CD4-positive, alpha-beta T cell treated with Interleukin-4 for 1 hour (primary cell): ENCODE measurements at regions not wholly inside any gene's neighbourhood (a gene's known extent, or its start where the extent isn't known, plus 50 kb on each side); places are given as distances from the start of the nearest gene placed in this dataset.
A peak's percentile ranks its signal among the peaks of the same experiment; 100 is the strongest.

ENCODE experiments used
- DNase-seq, 2 donors: peaks; one replicate each; pipeline ENCODE4 v3.0.0-alpha.2; 2020 to 2022

DNA sequence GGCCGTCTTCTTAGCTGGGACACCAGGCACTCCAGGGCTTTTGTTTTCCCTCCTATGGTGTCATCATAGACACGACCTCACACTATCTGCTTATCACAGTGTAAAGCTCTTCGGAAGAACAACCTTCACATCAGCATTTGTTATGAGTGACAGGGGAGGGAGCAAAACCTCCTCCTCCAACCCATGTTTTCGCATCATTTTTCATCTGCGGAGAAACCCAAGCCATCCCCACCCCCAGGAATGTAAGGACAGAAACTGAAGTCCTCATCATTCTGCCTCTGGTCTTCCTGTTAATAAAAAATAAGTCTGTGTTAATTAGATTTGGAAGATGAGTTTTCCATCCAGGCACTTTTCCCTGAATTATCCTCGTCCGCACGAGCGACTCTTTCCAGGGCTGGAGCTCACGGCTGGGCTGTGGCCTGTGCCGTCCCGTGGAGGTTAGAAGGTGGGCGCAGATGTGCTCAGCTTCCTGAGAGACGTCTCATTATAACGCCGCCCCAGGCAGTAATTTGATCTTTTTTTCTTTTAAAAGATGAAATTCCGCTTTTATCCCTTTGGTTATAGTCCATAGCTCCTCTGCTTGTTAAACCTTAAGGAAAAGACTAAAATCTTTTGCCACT is 101.6 kb upstream of the TMEM18 start:
- no peak for DNase-seq

DNA sequence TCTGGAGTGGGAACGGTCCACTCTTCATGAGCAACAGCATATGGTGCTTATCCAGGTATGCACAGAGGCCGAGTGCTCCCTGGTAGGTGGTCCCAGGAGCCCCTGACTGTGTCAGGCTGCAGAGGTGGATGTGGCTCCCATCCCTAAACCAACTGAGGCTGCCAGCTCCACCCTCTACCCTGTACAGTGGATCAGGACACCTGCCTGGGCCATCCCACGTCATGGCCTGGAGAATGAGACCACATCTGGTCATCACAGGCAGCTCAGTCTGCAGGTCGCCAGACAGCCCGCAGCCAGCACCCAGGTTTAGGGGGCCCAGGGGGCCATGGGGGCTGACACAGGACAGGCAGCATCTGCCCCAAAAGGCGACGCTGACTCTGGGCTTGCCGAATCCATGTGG is 100.3 kb upstream of the TMEM18 start:
- no peak for DNase-seq

DNA sequence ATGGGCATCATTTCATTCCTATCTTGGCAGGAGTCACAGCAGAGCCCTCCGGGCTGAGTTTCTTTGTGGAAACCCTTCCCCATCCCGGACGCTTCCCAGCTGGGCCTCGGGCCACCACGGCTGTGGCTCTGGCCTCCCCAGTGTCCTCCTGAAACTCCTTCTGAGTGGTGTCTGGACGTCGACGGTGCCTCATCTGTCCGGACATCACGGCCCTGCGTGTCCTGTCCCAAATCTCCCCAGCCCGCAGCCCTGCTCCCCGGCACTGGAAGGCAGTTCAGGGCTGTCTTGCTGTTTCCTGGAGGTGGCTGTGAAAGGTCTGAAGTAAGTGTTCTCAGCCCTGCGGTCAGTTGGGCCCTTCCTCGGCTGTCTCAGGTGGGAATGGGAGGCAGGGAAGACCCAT is 99.8 kb upstream of the TMEM18 start:
- no peak for DNase-seq

DNA sequence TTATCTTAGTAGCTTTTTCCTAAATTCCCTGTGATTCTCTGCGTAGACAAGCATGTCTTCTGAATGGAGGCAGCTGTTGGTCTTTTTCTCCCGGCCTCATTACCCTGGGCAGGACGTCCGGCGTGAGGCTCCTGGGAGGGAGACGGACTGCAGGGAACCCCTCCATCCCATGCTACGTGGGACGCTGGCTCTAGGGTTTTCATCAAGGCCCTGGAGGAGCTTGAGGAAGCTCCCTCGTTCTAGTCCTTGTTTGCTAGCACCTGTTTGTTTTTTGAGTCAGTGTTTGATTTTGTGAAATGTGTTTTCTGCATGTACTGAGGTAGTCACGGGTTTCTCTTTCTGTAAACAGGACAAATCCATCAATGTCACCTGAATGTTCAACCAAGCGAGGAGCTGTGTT is 99.3 kb upstream of the TMEM18 start:
- DNase-seq: no peak

DNA sequence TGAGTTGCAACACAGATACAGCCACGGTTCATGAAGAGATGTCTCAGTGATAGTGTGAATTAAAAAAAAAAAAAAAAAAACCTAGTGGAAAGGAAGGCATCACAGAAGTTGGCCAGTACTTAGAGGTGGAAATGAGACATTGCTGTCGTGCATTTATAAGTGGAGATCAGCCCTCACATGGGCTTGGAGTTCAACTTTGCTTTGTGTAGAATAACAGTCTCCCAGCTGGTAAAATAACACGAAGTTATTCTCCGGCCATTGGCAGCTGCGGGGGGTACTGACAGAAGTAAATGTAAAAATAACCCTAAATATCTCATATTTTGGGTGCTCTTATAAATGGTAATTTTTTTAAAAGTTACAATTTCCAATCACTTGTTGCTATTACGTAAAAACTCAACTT is 98.8 kb upstream of the TMEM18 start:
- no peak for DNase-seq

DNA sequence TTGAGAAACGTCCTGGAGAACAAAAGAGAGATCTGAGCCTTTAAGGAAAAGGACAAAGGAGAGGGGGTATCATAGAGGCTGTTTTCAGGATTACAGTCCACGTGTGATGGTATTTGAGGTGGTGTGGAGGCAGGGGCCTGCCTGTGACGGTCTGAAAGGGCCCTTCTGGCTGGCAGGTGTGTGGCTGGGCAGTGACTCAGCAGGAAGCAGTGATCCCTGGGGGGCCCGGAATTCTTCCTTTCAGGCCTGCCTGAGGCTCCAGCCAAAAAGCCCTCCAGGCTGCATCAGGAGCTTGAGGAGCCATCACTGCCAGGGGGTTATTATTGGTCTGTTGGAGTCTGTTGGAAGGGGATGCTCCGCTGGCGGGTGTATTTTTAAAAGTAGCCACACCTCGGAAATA is 97.2 kb upstream of the TMEM18 start:
- DNase-seq: no peak

DNA sequence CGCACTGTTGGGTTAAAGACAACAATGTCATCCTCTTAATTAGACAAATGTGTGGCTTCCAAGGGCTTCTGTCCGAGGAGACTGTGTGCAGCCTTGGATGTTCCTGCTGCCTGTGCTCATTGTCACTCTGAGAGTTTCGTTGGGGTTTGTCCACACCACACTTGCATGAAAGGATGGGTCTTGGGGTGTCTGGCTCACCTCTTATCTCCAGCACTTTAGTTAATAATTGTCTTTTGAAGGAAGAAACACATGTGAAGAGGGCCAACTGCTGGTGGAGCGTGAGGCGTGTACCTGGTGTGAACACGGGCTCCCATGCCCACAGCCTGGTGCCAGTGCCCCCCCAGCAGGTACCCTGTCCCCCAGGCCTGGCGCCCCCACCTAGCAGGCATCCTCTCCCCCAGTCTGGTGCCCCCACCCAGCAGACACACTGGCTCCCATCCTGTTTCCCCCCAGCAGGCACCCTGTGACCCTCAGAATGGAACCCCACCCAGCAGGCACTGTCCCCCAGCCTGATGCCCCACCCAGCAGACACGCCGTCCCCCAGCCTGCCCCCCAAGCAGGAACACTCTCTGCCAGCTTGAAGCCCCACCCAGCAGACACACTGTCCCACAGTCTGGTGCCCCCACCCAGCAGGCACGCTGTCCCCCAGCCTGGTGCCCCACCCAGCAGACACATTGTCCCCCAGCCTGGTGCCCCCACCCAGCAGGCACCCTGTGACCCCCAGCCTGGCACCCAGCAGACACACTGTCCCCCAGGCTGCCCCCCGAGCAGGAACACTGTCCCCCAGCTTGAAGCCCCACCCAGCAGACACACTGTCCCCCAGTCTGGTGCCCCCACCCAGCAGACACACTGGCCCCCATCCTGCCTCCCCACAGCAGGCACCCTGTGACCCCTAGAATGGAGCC is 96.3 kb upstream of the TMEM18 start:
- DNase-seq: no peak

DNA sequence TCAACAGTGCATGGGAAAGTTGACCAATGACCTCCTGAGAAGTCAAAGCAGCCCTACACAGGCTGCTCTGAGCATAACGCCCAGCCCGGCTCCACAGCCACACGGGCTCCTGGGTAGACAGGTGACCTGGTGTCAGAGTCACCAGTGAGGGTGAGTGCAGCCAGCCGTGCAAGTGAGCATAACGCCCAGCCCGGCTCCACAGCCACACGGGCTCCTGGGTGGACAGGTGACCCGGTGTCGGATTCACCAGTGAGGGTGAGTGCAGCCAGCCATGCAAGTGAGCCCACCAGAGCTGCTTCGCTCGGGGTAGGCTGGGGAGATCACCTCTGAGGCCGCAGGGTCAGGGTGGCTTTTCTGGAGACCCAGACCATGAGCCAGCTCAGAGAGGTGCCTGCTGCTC is 94.3 kb upstream of the TMEM18 start:
- DNase-seq: no peak

DNA sequence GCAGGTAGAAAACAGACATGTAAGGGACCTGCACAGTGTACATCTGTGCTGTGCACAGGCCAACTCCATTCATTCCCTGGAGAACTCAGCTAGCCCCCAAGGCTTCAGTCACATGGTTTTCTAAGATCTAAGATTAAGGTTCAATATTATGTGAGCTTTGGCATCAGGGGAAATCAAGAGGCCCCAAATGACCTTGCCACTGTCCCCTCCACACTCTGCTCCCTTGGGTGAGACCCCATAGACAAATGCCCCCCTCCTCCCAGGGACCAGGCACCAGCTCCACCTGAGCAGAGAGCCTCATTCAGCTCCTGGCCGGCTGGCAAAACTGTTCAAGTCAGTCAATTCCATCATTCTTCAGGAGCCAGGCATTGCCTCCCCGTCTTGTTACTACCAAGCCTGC is 93.6 kb upstream of the TMEM18 start:
- DNase-seq: no peak

DNA sequence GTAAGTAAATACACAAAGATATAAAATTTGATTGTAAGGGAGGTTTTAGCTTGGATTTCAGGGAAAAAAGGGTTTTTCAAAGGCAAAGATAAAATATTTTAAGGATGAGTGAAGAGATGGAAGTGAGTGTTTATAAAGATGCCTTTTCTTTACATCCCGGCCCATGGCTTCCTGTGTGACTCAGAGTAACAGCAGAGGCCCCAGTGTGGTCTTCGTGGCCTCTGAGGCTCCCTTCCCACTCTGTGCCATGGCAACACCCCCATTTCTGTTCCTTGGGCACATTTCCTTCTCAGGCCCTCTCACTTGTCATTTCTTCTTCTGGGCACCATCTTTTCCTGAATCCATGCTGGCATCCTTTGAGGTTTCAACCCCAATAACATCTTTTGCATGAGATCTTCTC is 92.6 kb upstream of the TMEM18 start:
- no peak for DNase-seq

DNA sequence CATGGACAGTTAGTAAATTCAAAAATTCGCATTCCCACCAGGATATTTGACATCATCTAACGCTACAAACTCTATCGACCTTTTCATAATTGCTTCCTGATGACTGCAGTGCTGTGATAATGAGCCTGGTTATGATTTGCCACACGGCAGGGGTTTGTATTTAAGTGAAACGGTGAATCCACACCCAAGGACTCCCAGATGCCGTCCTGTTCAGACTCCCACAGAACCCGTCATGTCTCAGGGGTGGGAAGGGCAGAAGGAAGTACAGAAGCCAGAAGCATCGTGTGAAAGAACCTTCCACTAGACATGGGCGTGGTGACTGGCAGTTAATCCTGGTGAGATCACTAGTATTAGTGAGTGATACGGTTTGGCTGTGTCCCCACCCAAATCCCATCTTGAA is 91.2 kb upstream of the TMEM18 start:
- DNase-seq: no peak

DNA sequence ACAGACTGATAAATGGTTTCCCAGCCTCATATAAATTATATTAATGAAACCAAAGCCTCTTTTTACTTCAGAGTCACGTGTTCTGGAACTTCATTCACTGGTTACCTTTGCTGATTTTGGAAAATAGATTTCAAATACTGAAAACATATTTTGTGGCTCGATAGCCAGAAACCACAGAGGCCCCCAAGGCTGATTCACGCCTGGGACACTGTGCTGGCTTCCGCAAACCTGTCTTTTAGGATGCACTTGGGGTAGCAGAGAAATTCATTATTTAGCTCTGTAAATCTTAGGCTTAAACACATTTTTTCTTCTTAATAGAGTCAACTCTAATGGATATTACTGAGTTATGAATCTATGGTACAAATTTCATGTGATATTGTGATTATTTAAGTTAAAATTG is 90.7 kb upstream of the TMEM18 start:
- DNase-seq: no peak

DNA sequence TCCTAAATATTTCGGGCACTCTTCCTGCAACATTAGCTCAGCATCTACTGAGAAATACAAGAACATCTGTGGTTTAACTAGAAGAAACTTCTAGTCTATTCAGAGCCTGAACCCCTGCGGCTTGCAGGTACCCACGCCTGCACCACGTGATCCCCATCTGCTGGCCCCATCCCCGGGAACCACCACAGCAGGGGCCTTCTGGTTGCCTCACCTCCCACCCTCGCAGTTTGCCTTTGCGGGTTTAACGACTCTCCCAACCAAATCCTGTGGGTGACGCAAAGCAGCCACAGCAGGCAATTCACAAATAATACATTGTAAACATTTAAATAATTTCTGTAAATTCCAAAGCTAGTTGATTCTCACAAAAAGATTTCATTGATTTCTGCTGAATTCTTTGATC is 90.2 kb upstream of the TMEM18 start:
- DNase-seq: peak in 1 of 2 donors; percentile 23

DNA sequence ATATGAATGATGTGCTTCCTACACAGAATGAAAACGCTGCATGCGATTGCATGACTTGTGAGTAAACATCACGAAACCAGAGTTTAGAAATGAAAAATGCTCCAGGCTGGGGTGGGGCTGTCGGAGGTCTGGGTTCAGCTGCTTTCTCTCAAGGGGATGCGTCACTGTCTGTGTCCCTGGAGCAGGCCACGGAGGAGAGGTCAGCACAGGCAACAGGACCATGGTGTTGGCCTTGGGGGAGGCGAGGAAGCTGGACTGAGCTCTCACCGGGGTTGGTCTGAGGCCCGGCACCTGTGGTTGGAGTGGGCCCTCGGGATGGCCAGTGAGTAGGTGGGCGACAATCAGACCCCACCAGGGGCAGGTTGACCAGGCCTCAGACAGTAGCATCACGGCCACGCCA is 89.0 kb upstream of the TMEM18 start:
- no peak for DNase-seq

DNA sequence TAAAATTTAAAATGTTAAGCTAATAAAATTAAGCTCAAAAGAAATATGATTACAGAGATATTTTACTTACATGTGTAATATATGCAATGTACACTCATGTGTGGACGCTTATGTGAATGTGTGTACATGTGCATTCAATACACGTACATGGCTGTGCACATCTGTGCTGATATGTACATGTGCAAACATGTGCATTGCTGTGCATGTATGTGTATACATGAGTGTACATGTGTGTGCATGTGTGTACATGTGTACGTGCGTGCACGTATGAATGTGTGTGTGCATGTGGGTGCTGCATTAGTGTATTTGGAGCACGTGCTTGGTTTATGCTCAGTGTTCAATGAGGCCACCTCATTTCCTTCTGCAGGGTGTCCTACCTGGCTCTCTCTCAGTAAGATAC is 88.2 kb upstream of the TMEM18 start:
- DNase-seq: no peak

DNA sequence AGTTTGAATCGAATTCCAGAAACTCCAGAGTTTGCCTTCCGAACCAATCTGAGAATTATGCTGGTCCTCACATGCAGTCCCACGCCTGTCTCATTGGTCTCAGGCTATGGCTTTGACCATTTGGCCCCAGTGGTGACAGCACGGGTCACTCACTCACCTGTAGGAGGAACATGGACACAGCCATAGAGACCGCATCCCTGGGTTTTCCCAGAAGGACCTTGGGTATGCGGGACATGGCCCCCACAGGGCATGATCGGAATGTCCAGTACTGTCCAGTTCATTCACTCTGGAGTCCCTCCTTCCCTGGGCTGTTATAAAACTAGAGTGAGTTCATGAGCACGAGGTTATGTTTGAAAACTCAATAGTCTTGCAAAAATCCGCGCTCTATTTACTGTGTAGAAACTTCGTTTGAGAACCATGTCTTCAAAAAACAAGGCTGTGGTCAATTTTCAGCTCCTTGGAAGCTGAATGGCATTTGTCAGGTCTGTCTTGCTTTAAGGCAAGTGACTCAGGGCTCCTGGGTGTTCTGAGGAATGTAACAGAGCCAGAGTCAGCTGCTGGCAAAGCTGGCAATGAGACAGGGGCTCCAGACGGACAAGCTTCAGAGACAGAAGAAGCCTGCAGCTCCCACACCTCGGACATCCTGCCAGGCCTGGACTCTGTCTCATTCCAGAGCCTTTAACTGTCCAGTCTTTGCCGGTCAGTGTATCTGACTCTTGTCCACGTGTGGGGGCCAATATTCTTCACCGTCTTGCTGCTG is 86.7 kb upstream of the TMEM18 start:
- DNase-seq: no peak

DNA sequence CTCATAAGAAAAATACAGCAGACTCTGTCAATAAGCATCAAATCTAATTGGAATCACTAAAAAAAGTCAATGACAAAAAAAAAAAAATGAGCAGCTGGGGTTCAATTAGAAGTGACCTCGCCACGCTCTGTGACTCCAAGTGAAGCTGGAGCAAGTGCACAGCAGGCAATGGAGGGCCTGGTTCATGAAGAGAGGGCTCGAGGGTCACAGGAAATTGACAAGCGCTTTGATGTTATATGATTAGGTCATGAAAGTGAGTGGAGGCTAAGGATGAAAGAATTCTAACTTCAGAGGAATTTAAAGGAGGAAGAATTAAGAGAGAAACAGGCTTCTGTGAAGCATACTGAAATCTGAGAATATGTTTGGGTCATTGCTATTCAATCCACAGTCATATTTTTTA is 85.4 kb upstream of the TMEM18 start:
- no peak for DNase-seq

DNA sequence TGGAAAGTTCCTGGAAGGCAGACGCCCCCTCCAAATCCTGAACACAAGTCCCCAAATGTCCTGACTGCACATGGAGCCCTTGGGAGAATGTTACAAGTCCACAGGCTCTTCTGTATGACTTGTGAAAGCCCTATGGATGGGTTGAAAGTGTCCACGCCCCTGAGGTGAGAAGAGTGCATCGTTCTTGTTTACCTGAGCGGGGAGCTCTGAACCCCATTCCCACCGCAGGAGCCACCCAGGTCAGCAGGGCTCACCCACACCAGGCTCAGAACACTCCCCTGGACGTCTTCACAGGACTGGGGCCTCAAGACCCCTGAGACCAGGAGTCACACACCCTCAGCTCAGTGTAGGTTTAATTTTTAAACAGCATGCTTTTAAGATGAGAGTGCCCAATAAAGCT is 84.2 kb upstream of the TMEM18 start:
- no peak for DNase-seq

DNA sequence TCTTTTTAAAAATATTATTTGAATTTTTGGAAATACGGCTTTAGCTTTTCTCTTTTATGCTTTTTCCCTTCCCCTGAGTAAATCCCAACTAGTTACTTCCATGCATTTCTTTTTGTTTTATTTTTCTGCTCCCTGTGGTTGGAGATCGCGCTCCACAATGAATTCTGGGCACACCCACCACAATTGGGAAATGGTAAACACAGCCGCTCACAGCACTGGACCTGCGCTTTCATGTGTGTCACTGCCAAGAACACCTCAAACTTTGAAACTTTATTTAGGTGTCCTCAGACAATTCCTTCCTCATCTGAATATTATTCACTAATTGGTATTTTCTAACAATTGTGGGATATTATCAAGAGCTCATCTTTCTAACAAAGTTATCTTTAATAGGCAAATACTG is 82.8 kb upstream of the TMEM18 start:
- no peak for DNase-seq

DNA sequence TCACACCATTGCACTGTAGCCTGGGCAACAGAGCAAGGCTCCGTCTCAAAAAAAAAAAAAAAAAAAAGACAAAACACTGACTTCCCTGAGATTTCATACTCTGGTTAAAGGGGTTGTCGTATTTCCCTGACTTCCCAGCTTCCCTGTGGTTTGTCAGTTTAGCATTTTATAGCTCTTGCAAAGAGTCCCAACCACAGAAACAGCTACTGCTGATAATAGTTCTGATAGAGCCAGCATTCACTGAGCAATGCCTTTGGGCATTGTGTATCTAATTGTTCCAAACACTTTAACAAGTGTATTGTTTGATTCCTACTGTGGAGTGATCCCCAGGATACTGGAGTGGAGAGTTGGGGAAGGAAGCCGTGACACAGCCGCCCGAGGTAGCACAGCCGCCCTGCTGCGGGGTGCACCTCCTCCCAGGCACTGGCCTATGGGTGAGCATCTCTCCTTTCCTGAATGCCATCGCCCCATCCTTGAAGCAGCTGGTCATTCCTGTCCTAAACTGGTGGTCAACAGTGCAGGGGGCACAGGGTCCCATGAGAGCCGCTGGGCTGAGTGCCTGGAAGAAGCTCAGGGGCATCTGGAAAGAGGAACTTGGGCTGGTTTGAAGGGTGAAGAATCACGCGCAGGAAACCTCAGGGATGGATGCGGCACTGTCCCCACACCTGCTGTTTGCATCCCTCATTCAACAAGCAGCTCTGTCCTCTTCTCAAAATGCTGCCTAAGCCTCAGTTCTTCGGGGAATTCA is 81.0 kb upstream of the TMEM18 start:
- no peak for DNase-seq

DNA sequence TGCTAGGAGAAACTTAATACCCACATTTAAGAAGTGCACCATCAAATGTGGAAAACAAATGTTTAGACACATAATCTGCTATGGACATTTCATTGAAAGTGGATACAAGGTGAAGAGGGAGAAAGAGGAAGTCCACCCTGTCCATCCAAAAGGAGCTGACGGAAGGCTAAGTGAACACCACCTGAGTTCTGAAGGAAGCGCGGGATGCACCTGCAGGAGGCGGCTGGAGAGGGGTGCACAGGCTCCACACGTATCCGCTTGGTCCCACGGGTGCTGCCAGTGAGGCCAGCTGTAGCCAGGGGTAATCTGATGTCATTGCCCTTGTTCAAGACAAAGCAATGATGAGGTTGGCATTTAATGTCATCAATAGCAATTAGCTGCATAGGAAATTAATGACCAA is 75.9 kb upstream of the TMEM18 start:
- DNase-seq: no peak

DNA sequence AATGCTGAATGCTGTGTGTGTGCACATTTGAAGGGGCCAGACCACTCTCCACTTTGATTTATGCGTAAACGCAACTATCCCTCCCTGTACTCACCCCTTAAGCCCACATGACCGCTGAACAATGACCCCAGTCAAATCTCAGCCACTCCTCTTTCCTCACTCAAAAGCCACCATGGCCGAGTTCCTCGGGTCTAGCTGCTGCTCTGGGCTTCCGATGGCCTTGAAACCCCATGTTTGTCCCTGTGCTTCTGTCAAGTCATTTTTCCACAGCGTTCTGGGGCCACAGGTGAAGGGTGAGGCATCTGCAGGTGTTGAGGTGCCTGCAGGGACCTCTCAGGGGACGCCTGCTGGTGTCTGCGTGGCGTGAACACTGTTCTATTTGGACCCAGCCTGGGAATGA is 74.3 kb upstream of the TMEM18 start:
- DNase-seq: no peak

DNA sequence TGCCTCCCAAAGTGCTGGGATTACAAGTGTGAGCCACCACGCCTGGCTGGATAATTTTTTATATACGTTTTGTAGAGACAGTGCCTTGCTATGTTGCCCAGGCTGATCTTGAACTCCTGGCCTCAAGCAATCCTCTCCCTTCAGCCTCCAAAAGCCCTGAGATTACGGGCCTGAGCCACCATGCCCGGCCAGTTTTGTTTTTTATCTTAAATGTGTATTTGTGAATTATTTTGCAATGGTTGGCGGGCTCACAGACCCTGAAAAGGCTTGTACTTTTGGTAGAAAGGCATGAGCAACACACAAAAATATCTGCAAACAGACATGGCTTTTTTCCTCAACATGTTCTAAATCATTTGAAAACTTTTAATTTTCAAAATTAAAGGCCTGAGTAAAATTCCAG is 73.4 kb upstream of the TMEM18 start:
- DNase-seq: no peak
